ENCODE measurements at regions not wholly inside any gene's neighbourhood (a gene's known extent, or its start where the extent isn't known, plus 50 kb on each side); places are given as distances from the start of the nearest gene placed in this dataset.

GRCh38 chr14:30369502-30370180 lies 189.3 kb upstream of the G2E3 start:
- no peaks in the 10 kb centered on the region for H3K79me2 ChIP-seq (ENCODE audit: insufficient read depth, low read length)
- Mint-ChIP-seq H3K4me3 (no peak overlapping the region), H3K27me3 (ENCODE audit: low read depth) (no peaks in the 10 kb centered on the region), H3K4me1 (0 out of 4 replicates have a peak, but pooled peaks cover 0 to 3% of the 10 kb centered on the region in 2 experiments), H3K9me3 (no peaks in the 10 kb centered on the region; a peak in 1 of 5 replicates), H3K36me3 (ENCODE audit: insufficient read depth in 1 of 3, low read depth in 3 of 3) (no peaks in the 10 kb centered on the region; a peak in 1 of 7 replicates), H3K27ac (no peak overlapping the region)
- DNase-seq: no peak
- H3K56ac ChIP-seq (ENCODE audit: insufficient read length, low read depth, low read length): no peak overlapping the region
- H2BK20ac ChIP-seq (ENCODE audit: low read depth, low read length, poor library complexity, severe bottlenecking): no peak overlapping the region
- H3K4me1 ChIP-seq (ENCODE audit: insufficient read depth, low read length): no peaks in the 10 kb centered on the region
- TF ChIP-seq CTCF (conservative IDR thresholded peaks at IDR 0.05): no peak
- H3K23ac ChIP-seq (ENCODE audit: insufficient read length, low read depth, low read length): no peak overlapping the region
- no peaks in the 10 kb centered on the region for H4K20me1 ChIP-seq (ENCODE audit: control insufficient read depth, insufficient read depth, insufficient read length)
- H3K4ac ChIP-seq (ENCODE audit: low read depth, low read length): no peak overlapping the region
- H3K27me3 ChIP-seq (ENCODE audit: insufficient read depth, low read length): no peaks in the 10 kb centered on the region
- H3K9me3 ChIP-seq (ENCODE audit: control insufficient read depth, low read depth, low read length): no peaks in the 10 kb centered on the region
- no peak overlapping the region for H3K18ac ChIP-seq (ENCODE audit: insufficient read length, low read depth, low read length)
- no peak overlapping the region for H2BK15ac ChIP-seq (ENCODE audit: low read depth, low read length)
- H3K4me2 ChIP-seq (ENCODE audit: insufficient read depth, insufficient read length, low read length): no peak overlapping the region
- H3K23me2 ChIP-seq (ENCODE audit: insufficient read length, low read depth, low read length, poor library complexity, severe bottlenecking): no peaks in the 10 kb centered on the region
- H3K79me1 ChIP-seq (ENCODE audit: insufficient read depth, low read depth, low read length, poor library complexity, severe bottlenecking): no peaks in the 10 kb centered on the region
- H3K9ac ChIP-seq (ENCODE audit: extremely low read depth, insufficient read length, low read length): no peak overlapping the region
- H3K14ac ChIP-seq (ENCODE audit: insufficient read depth, low read length): no peak overlapping the region
- H3K27ac ChIP-seq (ENCODE audit: insufficient read length, low read depth, low read length): no peak overlapping the region
- H2BK5ac ChIP-seq (ENCODE audit: insufficient read length, low read length): no peak overlapping the region
- no peak overlapping the region for H2BK120ac ChIP-seq (ENCODE audit: low read depth, low read length, poor library complexity, severe bottlenecking)
- H2AFZ ChIP-seq (ENCODE audit: low read length): no peak overlapping the region
- no peak overlapping the region for H2BK12ac ChIP-seq (ENCODE audit: insufficient read length, low read depth, low read length)
- no peak overlapping the region for H3T11ph ChIP-seq (ENCODE audit: low read length)
- no peak overlapping the region for H4K5ac ChIP-seq (ENCODE audit: insufficient read length, low read depth, low read length)
- WGBS (ENCODE audit: extremely low coverage, insufficient read length, low lambda C conversion rate): no CpG with 5 or more reads among the region's 6 CpGs
- H4K8ac ChIP-seq (replicated peaks; ENCODE audit: insufficient read length, low read depth, low read length): no peak overlapping the region
- H4K91ac ChIP-seq (ENCODE audit: insufficient read length, low read depth, low read length): no peak overlapping the region
- no peak overlapping the region for H2AK5ac ChIP-seq (ENCODE audit: insufficient read length, low read length)

Data from H9 (cell line).